SK-N-MC (cell line): ENCODE measurements at regions not wholly inside any gene's neighbourhood (a gene's known extent, or its start where the extent isn't known, plus 50 kb on each side); places are given as distances from the start of the nearest gene placed in this dataset.

Source experiments
- EZH2 ChIP-seq: fragments of 200-600 bp; sonication (generic); IDR thresholded peaks from one replicate; pipeline ENCODE4 v1.6.1; 2017; ENCODE audit warnings: antibody characterized with exemption
- FOXP2 ChIP-seq: optimal IDR thresholded peaks from 2 replicates; pipeline ENCODE3; 2011; ENCODE audit warnings: mild to moderate bottlenecking, moderate library complexity; ENCODE audit not compliant: insufficient read depth; ENCODE audit errors: extremely low read length, control extremely low read depth
- POLR2AphosphoS5 ChIP-seq: IDR thresholded peaks from 2 replicates; pipeline ENCODE4 v1.6.1; 2012; ENCODE audit warnings: mild to moderate bottlenecking, low read depth, low read length, borderline replicate concordance

DNA sequence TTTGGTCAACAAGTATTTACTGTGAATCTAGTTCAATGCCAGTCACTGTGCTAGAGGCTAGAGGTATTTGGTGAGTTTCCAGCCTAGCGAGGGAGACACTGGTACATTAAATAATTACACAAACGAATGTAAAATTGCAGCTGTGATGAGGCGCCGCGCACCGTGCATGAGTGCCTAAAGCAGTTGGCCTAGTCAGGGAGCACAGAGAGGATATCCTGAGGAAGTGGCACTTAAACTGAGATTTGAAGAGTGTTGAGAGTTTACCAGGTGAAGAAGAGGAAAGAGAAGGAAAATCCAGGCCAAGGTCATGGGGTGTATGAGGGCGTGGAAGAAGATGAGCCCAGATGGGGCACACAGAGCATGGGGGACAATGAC lies 157.6 kb upstream of the NDUFV2 start:
- no peak for TF ChIP-seq POLR2AphosphoS5
- TF ChIP-seq EZH2: no peak
- TF ChIP-seq FOXP2: no peak
